ENCODE measurements at regions not wholly inside any gene's neighbourhood (a gene's known extent, or its start where the extent isn't known, plus 50 kb on each side); places are given as distances from the start of the nearest gene placed in this dataset.

- no peak for TF ChIP-seq CTCF (IDR thresholded peaks at IDR 0.05)
- no peak for TF ChIP-seq EP300 (IDR thresholded peaks at IDR 0.05)
- no peak for TF ChIP-seq POLR2A (IDR thresholded peaks at IDR 0.05)
- no peak for TF ChIP-seq POLR2AphosphoS5 (IDR thresholded peaks at IDR 0.05)
Measured at GRCh38 chr11:79953629-79954028, 512.8 kb upstream of the TENM4 start.

Data from sigmoid colon (tissue), 4 donors.